IPS-20b (cell line): ENCODE measurements at regions not wholly inside any gene's neighbourhood (a gene's known extent, or its start where the extent isn't known, plus 50 kb on each side); places are given as distances from the start of the nearest gene placed in this dataset.

Experiments used
- H3K27ac ChIP-seq: one replicate; pipeline ENCODE4 v1.5.1; 2013; ENCODE audit warnings: low read length
- H3K27me3 ChIP-seq: 2 replicates; pipeline ENCODE4 v1.6.1; 2013; ENCODE audit warnings: mild to moderate bottlenecking, low read length, inconsistent platforms; ENCODE audit not compliant: insufficient read depth
- H3K36me3 ChIP-seq: 2 replicates; pipeline ENCODE4 v1.6.1; 2013; ENCODE audit warnings: low read depth, mild to moderate bottlenecking, inconsistent platforms, low read length, moderate library complexity; ENCODE audit not compliant: insufficient read depth
- H3K4me1 ChIP-seq: 2 replicates; pipeline ENCODE4 v1.6.1; 2013; ENCODE audit warnings: mild to moderate bottlenecking, control low read depth, inconsistent platforms, low read length, moderate library complexity; ENCODE audit not compliant: insufficient read depth
- H3K4me3 ChIP-seq: 2 replicates; pipeline ENCODE4 v1.5.1; 2013; ENCODE audit warnings: mild to moderate bottlenecking, low read length, inconsistent platforms
- H3K9ac ChIP-seq: 2 replicates; pipeline ENCODE4 v1.6.1; 2013; ENCODE audit warnings: low read depth, mild to moderate bottlenecking, inconsistent platforms, low read length, moderate library complexity
- H3K9me3 ChIP-seq: 2 replicates; pipeline ENCODE4 v1.6.1; 2013; ENCODE audit warnings: mild to moderate bottlenecking, low read depth, low read length, inconsistent platforms; ENCODE audit not compliant: insufficient read depth

- Histone ChIP-seq H3K4me3 (no peak overlapping the region), H3K27ac (no peak overlapping the region), H3K9ac (no peak overlapping the region), H3K9me3 (no peaks in the 10 kb centered on the region), H3K36me3 (no peaks in the 10 kb centered on the region), H3K4me1 (peaks cover 9% of the 10 kb centered on the region; the same call in 1 of the 2 replicates), H3K27me3 (no peaks in the 10 kb centered on the region)
These were observed 89.5 kb upstream of the EEA1 start for GRCh38 chr12:93018610-93019009.

- peaks cover 9% of the 10 kb centered on the region; the same call in 1 of the 2 replicates for H3K4me1 ChIP-seq
These were observed 90.3 kb upstream of the EEA1 start for GRCh38 chr12:93019212-93019927.

GRCh38 chr12:93019975-93020630, 91.0 kb upstream of the EEA1 start:
- H3K9me3 ChIP-seq = no peaks in the 10 kb centered on the region
- no peak overlapping the region for H3K9ac ChIP-seq
- peaks cover 9% of the 10 kb centered on the region; the same call in 1 of the 2 replicates for H3K4me1 ChIP-seq
- no peaks in the 10 kb centered on the region for H3K27me3 ChIP-seq
- H3K36me3 ChIP-seq = no peaks in the 10 kb centered on the region
- no peak overlapping the region for H3K27ac ChIP-seq
- no peak overlapping the region for H3K4me3 ChIP-seq

More at GRCh38 chr12:93019212-93019927, 90.3 kb upstream of the EEA1 start:
- Histone ChIP-seq H3K4me3 (no peak overlapping the region), H3K27me3 (no peaks in the 10 kb centered on the region), H3K9me3 (no peaks in the 10 kb centered on the region), H3K9ac (no peak overlapping the region), H3K36me3 (no peaks in the 10 kb centered on the region), H3K27ac (no peak overlapping the region)

GRCh38 chr12:93020631-93021597, 91.8 kb upstream of the EEA1 start:
- Histone ChIP-seq H3K9ac (no peak overlapping the region), H3K27ac (no peak overlapping the region)

GRCh38 chr12:93022603-93023340, 93.7 kb upstream of the EEA1 start:
- Histone ChIP-seq H3K4me3 (no peak overlapping the region), H3K27ac (no peak overlapping the region), H3K27me3 (no peaks in the 10 kb centered on the region), H3K9ac (no peak overlapping the region), H3K9me3 (no peaks in the 10 kb centered on the region), H3K4me1 (no peaks in the 10 kb centered on the region), H3K36me3 (no peaks in the 10 kb centered on the region)

More at GRCh38 chr12:93020631-93021597, 91.8 kb upstream of the EEA1 start:
- no peak overlapping the region for H3K4me3 ChIP-seq
- H3K36me3 ChIP-seq = no peaks in the 10 kb centered on the region
- peaks cover 5% of the 10 kb centered on the region; the same call in 1 of the 2 replicates for H3K4me1 ChIP-seq
- H3K9me3 ChIP-seq = no peaks in the 10 kb centered on the region
- no peaks in the 10 kb centered on the region for H3K27me3 ChIP-seq

GRCh38 chr12:93025145-93026103, 96.3 kb upstream of the EEA1 start:
- no peak overlapping the region for H3K9ac ChIP-seq
- H3K36me3 ChIP-seq = no peaks in the 10 kb centered on the region
- no peaks in the 10 kb centered on the region for H3K27me3 ChIP-seq
- H3K9me3 ChIP-seq = no peaks in the 10 kb centered on the region
- H3K4me3 ChIP-seq = no peak overlapping the region
- H3K27ac ChIP-seq = no peak overlapping the region
- H3K4me1 ChIP-seq = no peaks in the 10 kb centered on the region

- H3K36me3 ChIP-seq = no peaks in the 10 kb centered on the region
These were observed 97.9 kb upstream of the EEA1 start for GRCh38 chr12:93027041-93027440.

GRCh38 chr12:93029091-93029490, 100.0 kb upstream of the EEA1 start:
- Histone ChIP-seq H3K4me3 (no peak overlapping the region), H3K27me3 (no peaks in the 10 kb centered on the region), H3K36me3 (no peaks in the 10 kb centered on the region), H3K4me1 (no peaks in the 10 kb centered on the region), H3K27ac (no peak overlapping the region), H3K9me3 (no peaks in the 10 kb centered on the region; the same call in 1 of the 2 replicates), H3K9ac (no peak overlapping the region)

More at GRCh38 chr12:93027041-93027440, 97.9 kb upstream of the EEA1 start:
- no peaks in the 10 kb centered on the region; the same call in 1 of the 2 replicates for H3K9me3 ChIP-seq
- no peaks in the 10 kb centered on the region for H3K27me3 ChIP-seq
- H3K4me3 ChIP-seq = no peak overlapping the region
- H3K4me1 ChIP-seq = no peaks in the 10 kb centered on the region
- no peak overlapping the region for H3K27ac ChIP-seq
- H3K9ac ChIP-seq = no peak overlapping the region

GRCh38 chr12:93031028-93031427, 101.9 kb upstream of the EEA1 start:
- no peak overlapping the region for H3K27ac ChIP-seq
- H3K27me3 ChIP-seq = no peaks in the 10 kb centered on the region
- H3K9ac ChIP-seq = no peak overlapping the region
- no peaks in the 10 kb centered on the region for H3K4me1 ChIP-seq
- H3K36me3 ChIP-seq = no peaks in the 10 kb centered on the region
- H3K9me3 ChIP-seq = no peaks in the 10 kb centered on the region; the same call in 1 of the 2 replicates
- H3K4me3 ChIP-seq = no peak overlapping the region

- Histone ChIP-seq H3K27me3 (no peaks in the 10 kb centered on the region), H3K27ac (no peak overlapping the region), H3K4me1 (no peaks in the 10 kb centered on the region; the same call in 1 of the 2 replicates), H3K36me3 (no peaks in the 10 kb centered on the region), H3K9me3 (no peaks in the 10 kb centered on the region; the same call in 1 of the 2 replicates), H3K4me3 (no peak overlapping the region), H3K9ac (no peak overlapping the region)
These were observed 103.7 kb upstream of the EEA1 start for GRCh38 chr12:93032758-93033157.
